ENCODE measurements at regions not wholly inside any gene's neighbourhood (a gene's known extent, or its start where the extent isn't known, plus 50 kb on each side); places are given as distances from the start of the nearest gene placed in this dataset.

GRCh38 chr2:150392614-150393013, 94.9 kb downstream of the RND3 start:
- no peak for TF ChIP-seq REST (IDR thresholded peaks at IDR 0.05; ENCODE audit: insufficient read depth in 1 of 2, low read depth in 2 of 2, low read length in 1 of 2)
- TF ChIP-seq TCF7L2 (IDR thresholded peaks at IDR 0.05; ENCODE audit: low read depth, low read length) = no peak
- TF ChIP-seq POLR2AphosphoS5 (IDR thresholded peaks at IDR 0.05; ENCODE audit: low read depth, low read length) = no peak
- TF ChIP-seq CTCF (IDR thresholded peaks at IDR 0.05) = no peak
- no peak for TF ChIP-seq SIN3A (IDR thresholded peaks at IDR 0.05; ENCODE audit: borderline replicate concordance, insufficient read depth, low read depth, low read length)
- Histone ChIP-seq H3K4me3 (ENCODE audit: low read depth in 2 of 2, low read length in 2 of 2) (no peak overlapping the region), H3K27ac (ENCODE audit: low read length) (no peak overlapping the region), H3K9me3 (ENCODE audit: control insufficient read depth, insufficient read depth, low read depth, low read length) (no peaks in the 10 kb centered on the region), H3K4me1 (ENCODE audit: control insufficient read depth, insufficient read depth, low read length) (no peaks in the 10 kb centered on the region), H3K27me3 (ENCODE audit: control insufficient read depth, insufficient read depth, low read length) (no peaks in the 10 kb centered on the region), H3K36me3 (ENCODE audit: control insufficient read depth, insufficient read depth, low read length) (no peaks in the 10 kb centered on the region)
- BruUV-seq (replicated peaks) = no TSS peak
- ChIA-PET CTCF (no interaction called here), POLR2A (no interaction called here)
- intact Hi-C loops (cut with micrococcal nuclease; ENCODE audit: unreplicated experiment) (no loop called here), in situ Hi-C loops (cut with HindIII; ENCODE audit: low pct_unique_long_range_greater_than_20kb, low sequenced_read_pairs) (no loop called here)
- DNase-seq (ENCODE audit: low read depth, low spot score) (no peak), ATAC-seq (no peak)

GRCh38 chr2:150391779-150392178, 95.7 kb downstream of the RND3 start:
- Histone ChIP-seq H3K27me3 (ENCODE audit: control insufficient read depth, insufficient read depth, low read length) (no peaks in the 10 kb centered on the region), H3K36me3 (ENCODE audit: control insufficient read depth, insufficient read depth, low read length) (no peaks in the 10 kb centered on the region), H3K27ac (ENCODE audit: low read length) (no peak overlapping the region), H3K4me1 (ENCODE audit: control insufficient read depth, insufficient read depth, low read length) (no peaks in the 10 kb centered on the region), H3K9me3 (ENCODE audit: control insufficient read depth, insufficient read depth, low read depth, low read length) (no peaks in the 10 kb centered on the region), H3K4me3 (ENCODE audit: low read depth in 2 of 2, low read length in 2 of 2) (no peak overlapping the region)
- ChIA-PET CTCF (no interaction called here), POLR2A (no interaction called here)
- no peak for DNase-seq (ENCODE audit: low read depth, low spot score)
- in situ Hi-C loops (cut with HindIII; ENCODE audit: low pct_unique_long_range_greater_than_20kb, low sequenced_read_pairs) (no loop called here), intact Hi-C loops (cut with micrococcal nuclease; ENCODE audit: unreplicated experiment) (no loop called here)
- no peak for TF ChIP-seq REST (IDR thresholded peaks at IDR 0.05; ENCODE audit: insufficient read depth in 1 of 2, low read depth in 2 of 2, low read length in 1 of 2)
- TF ChIP-seq POLR2AphosphoS5 (IDR thresholded peaks at IDR 0.05; ENCODE audit: low read depth, low read length) = no peak
- TF ChIP-seq SIN3A (IDR thresholded peaks at IDR 0.05; ENCODE audit: borderline replicate concordance, insufficient read depth, low read depth, low read length) = no peak
- no peak for TF ChIP-seq CTCF (IDR thresholded peaks at IDR 0.05)
- no peak for TF ChIP-seq TCF7L2 (IDR thresholded peaks at IDR 0.05; ENCODE audit: low read depth, low read length)
- no peak for ATAC-seq
- BruUV-seq (replicated peaks) = no TSS peak
